Muscle layer of colon (tissue), 2 donors: ENCODE measurements at regions not wholly inside any gene's neighbourhood (a gene's known extent, or its start where the extent isn't known, plus 50 kb on each side); places are given as distances from the start of the nearest gene placed in this dataset.

Source experiments
- H3K27ac ChIP-seq: one replicate; pipeline ENCODE4 v1.7.0; 2013; ENCODE audit warnings: low read depth, mild to moderate bottlenecking, low read length, moderate library complexity
- H3K27me3 ChIP-seq, 2 donors: one replicate each; pipeline ENCODE4 v1.7.0; 2013; ENCODE audit warnings: low read length in 2 of 2, mild to moderate bottlenecking in 2 of 2; ENCODE audit not compliant: insufficient read depth in 2 of 2, control insufficient read depth in 1 of 2
- H3K36me3 ChIP-seq: one replicate; pipeline ENCODE4 v1.7.0; 2013; ENCODE audit warnings: mild to moderate bottlenecking, low read length; ENCODE audit not compliant: insufficient read depth
- H3K4me1 ChIP-seq: one replicate; pipeline ENCODE4 v1.7.0; 2013; ENCODE audit warnings: mild to moderate bottlenecking, low read length; ENCODE audit not compliant: insufficient read depth
- H3K4me3 ChIP-seq, 2 donors: one replicate each; pipeline ENCODE4 v1.7.0; 2013; ENCODE audit warnings: low read length in 2 of 2, low read depth in 1 of 2, mild to moderate bottlenecking in 1 of 2, moderate library complexity in 1 of 2
- H3K9ac ChIP-seq: one replicate; pipeline ENCODE4 v1.7.0; 2013; ENCODE audit warnings: low read length
- H3K9me3 ChIP-seq: one replicate; pipeline ENCODE4 v1.7.0; 2013; ENCODE audit warnings: mild to moderate bottlenecking, low read length
- donor health status: abdominal sarcoma.
- donor health status: Adenocarcinoma of cecum.

- Histone ChIP-seq H3K27me3 (no peaks in the 10 kb centered on the region), H3K36me3 (no peaks in the 10 kb centered on the region), H3K9ac (no peak overlapping the region), H3K27ac (peak overlapping the region; percentile 43), H3K4me3 (no peak overlapping the region), H3K4me1 (peaks cover 17% of the 10 kb centered on the region), H3K9me3 (no peaks in the 10 kb centered on the region)
Observed at GRCh38 chr1:221099747-221100595, 220.7 kb downstream of the HLX start.

DNA sequence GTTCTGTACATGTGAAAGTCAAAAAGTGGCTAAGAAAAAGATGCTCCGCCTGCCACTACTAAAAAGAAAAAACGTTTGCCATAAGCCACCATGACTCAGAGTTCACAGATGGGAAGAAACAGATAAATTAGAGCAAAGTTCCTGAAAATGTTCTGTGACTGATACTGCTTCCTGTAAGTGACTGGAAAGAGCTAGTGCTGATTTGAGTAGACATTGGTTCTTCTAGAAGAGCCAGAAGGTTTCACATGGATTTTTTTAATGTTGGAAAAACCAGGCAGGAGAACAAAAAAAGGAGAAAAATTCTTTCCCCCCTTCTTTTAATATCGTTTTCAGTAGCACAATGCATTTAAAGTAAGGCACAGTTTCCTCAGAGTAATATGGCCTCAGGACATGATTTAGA is 221.4 kb downstream of the HLX start:
- Histone ChIP-seq H3K4me1 (peaks cover 17% of the 10 kb centered on the region), H3K36me3 (no peaks in the 10 kb centered on the region), H3K27me3 (no peaks in the 10 kb centered on the region), H3K27ac (no peak overlapping the region), H3K9me3 (no peaks in the 10 kb centered on the region), H3K9ac (no peak overlapping the region), H3K4me3 (no peak overlapping the region)

- no peaks in the 10 kb centered on the region for H3K36me3 ChIP-seq
- no peak overlapping the region for H3K4me3 ChIP-seq
- H3K9me3 ChIP-seq, result no peaks in the 10 kb centered on the region
- peaks cover 17% of the 10 kb centered on the region for H3K4me1 ChIP-seq
- H3K27me3 ChIP-seq, result no peaks in the 10 kb centered on the region
- H3K9ac ChIP-seq, result no peak overlapping the region
- H3K27ac ChIP-seq, result no peak overlapping the region
Observed at GRCh38 chr1:221101807-221102605, 222.8 kb downstream of the HLX start.

DNA sequence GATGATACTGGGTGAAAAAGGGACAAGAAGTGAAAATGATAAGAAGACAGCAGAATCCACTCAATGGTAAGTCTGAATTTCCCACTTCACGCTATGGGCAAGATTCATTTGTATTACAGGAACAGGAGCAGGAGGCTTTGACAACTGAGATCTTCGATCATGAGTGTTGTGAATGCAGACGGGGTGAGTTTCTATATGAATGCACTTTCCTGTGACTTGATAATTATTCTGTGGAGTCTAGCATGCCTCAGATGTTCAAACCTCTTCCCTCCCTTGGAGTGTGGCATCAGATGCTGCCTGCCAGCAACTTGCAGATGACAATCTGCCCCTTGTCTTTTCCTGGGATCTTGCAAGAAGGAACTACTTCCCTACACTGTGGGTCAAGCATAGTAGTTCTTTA is 225.4 kb downstream of the HLX start:
- Histone ChIP-seq H3K4me1 (peaks cover 17% of the 10 kb centered on the region), H3K9ac (no peak overlapping the region), H3K27me3 (no peaks in the 10 kb centered on the region), H3K9me3 (no peaks in the 10 kb centered on the region), H3K36me3 (no peaks in the 10 kb centered on the region), H3K4me3 (no peak overlapping the region), H3K27ac (no peak overlapping the region)

DNA sequence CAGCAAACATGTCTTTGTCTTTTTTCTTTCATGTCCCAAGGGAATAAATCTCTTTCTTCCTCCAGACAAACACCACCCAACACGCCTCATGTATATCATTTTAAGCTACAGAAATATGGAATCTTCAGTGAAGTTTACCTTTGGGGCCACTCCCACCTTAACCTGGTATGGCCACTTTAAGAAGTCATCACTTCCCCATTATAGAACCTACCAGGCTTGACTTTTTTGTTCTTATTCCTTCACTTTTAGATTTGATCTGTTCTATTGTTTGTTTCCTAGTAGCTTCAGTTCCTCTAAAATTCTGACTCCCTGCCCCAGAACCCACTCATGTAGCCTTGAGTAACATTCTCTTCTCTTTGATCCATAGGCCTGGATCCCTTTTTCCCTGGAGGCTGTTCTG is 226.3 kb downstream of the HLX start:
- Histone ChIP-seq H3K4me1 (peaks cover 13% of the 10 kb centered on the region), H3K9ac (no peak overlapping the region), H3K9me3 (no peaks in the 10 kb centered on the region), H3K36me3 (no peaks in the 10 kb centered on the region), H3K27ac (no peak overlapping the region), H3K27me3 (no peaks in the 10 kb centered on the region), H3K4me3 (no peak overlapping the region)

GRCh38 chr1:221106616-221107015 is 227.4 kb downstream of the HLX start:
- no peak overlapping the region for H3K27ac ChIP-seq
- no peak overlapping the region for H3K9ac ChIP-seq
- H3K4me3 ChIP-seq, result no peak overlapping the region
- H3K4me1 ChIP-seq, result peaks cover 5% of the 10 kb centered on the region
- no peaks in the 10 kb centered on the region for H3K27me3 ChIP-seq
- H3K9me3 ChIP-seq, result no peaks in the 10 kb centered on the region
- H3K36me3 ChIP-seq, result no peaks in the 10 kb centered on the region

DNA sequence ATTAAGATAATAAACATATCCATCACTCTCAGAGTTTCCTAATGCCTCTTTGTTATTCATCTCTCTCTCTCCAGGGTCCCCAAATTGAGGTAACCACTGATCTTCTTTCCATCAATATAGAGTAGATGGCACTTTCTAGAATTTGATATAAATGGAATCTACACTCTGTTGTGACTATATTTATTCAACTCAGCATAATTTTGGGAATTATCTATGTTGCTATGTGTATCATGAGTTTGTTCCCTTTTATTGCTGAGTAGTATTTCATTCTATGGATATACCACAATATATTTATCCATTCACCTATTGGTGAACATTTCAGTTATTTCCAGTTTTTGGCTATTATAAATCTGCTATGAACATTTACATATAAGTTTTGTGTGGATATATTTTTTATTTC is 230.7 kb downstream of the HLX start:
- Histone ChIP-seq H3K4me1 (no peaks in the 10 kb centered on the region), H3K27ac (no peak overlapping the region), H3K9ac (no peak overlapping the region), H3K4me3 (no peak overlapping the region), H3K36me3 (no peaks in the 10 kb centered on the region), H3K9me3 (no peaks in the 10 kb centered on the region), H3K27me3 (no peaks in the 10 kb centered on the region)

GRCh38 chr1:221117133-221117532 is 237.9 kb downstream of the HLX start:
- H3K4me3 ChIP-seq, result no peak overlapping the region
- no peaks in the 10 kb centered on the region for H3K27me3 ChIP-seq
- no peak overlapping the region for H3K9ac ChIP-seq
- no peaks in the 10 kb centered on the region for H3K9me3 ChIP-seq
- peaks cover 7% of the 10 kb centered on the region for H3K4me1 ChIP-seq
- H3K36me3 ChIP-seq, result no peaks in the 10 kb centered on the region
- H3K27ac ChIP-seq, result no peak overlapping the region

DNA sequence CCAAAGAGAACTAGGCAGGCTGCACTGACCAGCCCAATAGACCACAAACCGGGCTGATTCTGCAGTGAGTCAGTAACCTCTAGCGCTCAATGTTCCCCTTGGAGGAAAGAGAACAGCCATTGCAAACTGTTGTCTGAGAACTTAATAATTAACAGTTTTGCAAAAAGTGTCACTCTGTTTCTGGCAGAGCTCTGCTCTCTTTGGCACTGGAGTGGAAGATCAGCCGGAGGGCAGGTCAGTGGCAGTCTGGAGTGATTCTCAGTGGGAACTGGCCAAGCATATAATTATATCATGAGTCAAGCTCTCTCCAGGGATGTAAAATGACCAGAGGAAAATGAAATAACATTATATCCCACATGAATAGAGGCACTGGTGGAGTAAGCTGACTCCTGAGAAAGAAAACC is 238.3 kb downstream of the HLX start:
- Histone ChIP-seq H3K9me3 (no peaks in the 10 kb centered on the region), H3K4me3 (no peak overlapping the region), H3K9ac (no peak overlapping the region), H3K36me3 (no peaks in the 10 kb centered on the region), H3K4me1 (peaks cover 7% of the 10 kb centered on the region), H3K27me3 (no peaks in the 10 kb centered on the region), H3K27ac (no peak overlapping the region)

- H3K9ac ChIP-seq, result no peak overlapping the region
- H3K36me3 ChIP-seq, result no peaks in the 10 kb centered on the region
- H3K27me3 ChIP-seq, result no peaks in the 10 kb centered on the region
- H3K4me3 ChIP-seq, result no peak overlapping the region
- H3K27ac ChIP-seq, result no peak overlapping the region
- no peaks in the 10 kb centered on the region for H3K9me3 ChIP-seq
- peaks cover 7% of the 10 kb centered on the region for H3K4me1 ChIP-seq
Observed at GRCh38 chr1:221118176-221118937, 239.1 kb downstream of the HLX start.

DNA sequence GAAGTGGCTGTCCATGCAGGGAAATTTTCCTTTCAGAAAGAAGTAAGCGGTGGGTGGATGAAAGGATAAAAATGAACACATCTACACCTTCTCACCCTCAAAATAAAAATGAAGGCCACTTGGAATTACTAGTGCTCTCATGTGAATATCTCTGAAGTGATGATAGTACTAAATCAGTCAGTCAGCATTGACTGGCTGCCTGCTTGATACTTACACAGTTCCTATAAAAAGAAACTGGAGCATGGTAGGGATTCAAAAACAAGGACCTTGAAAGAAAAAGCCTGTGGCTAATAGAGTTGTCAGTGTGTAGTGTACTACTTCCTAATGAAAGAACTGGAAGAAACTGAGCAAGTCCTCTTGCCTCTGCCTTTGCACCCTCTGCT is 239.7 kb downstream of the HLX start:
- H3K27ac ChIP-seq, result no peak overlapping the region
- no peak overlapping the region for H3K9ac ChIP-seq
- no peaks in the 10 kb centered on the region for H3K9me3 ChIP-seq
- H3K4me3 ChIP-seq, result no peak overlapping the region
- H3K27me3 ChIP-seq, result no peaks in the 10 kb centered on the region
- H3K36me3 ChIP-seq, result no peaks in the 10 kb centered on the region
- peaks cover 7% of the 10 kb centered on the region for H3K4me1 ChIP-seq
